Stimulated activated effector memory CD8-positive, alpha-beta T cell treated with anti-CD3 and anti-CD28 coated beads, Interleukin-12 subunit alpha, Interleukin-12 subunit beta, amount 100 ng/mL, for 72 hours (primary cell): ENCODE measurements at regions not wholly inside any gene's neighbourhood (a gene's known extent, or its start where the extent isn't known, plus 50 kb on each side); places are given as distances from the start of the nearest gene placed in this dataset.
"Not testable (repeated sequence)": the region's sequence is repeated elsewhere in the genome, so short reads cannot be mapped to it uniquely, and the experiment has no call there.

Experiments
- ATAC-seq: fragments of 150-1000 bp; cut with Tn5 transposase; 2 replicates; pipeline ENCODE4 v1.10.0; 2021
- DNase-seq, 2 donors: peaks; one replicate each; pipeline ENCODE4 v3.0.0; 2021 to 2022; ENCODE audit warnings: low spot score in 2 of 2
- H3K27ac Mint-ChIP-seq: one replicate; pipeline ENCODE4 v1.8.0; 2022; ENCODE audit warnings: mild to moderate bottlenecking, mixed read lengths
- H3K36me3 Mint-ChIP-seq: one replicate; pipeline ENCODE4 v1.8.0; 2022; ENCODE audit warnings: mild to moderate bottlenecking, mixed read lengths
- H3K4me1 Mint-ChIP-seq: one replicate; pipeline ENCODE4 v1.8.0; 2022; ENCODE audit warnings: mixed read lengths
- H3K4me3 Mint-ChIP-seq: one replicate; pipeline ENCODE4 v1.8.0; 2022; ENCODE audit warnings: mild to moderate bottlenecking, mixed read lengths
- H3K9me3 Mint-ChIP-seq: one replicate; pipeline ENCODE4 v1.8.0; 2022; ENCODE audit warnings: mixed read lengths

GRCh38 chr13:56019606-56020005 lies 1121.1 kb upstream of the PRR20A start:
- Mint-ChIP-seq H3K9me3 (peaks cover 22% of the 10 kb centered on the region), H3K36me3 (no peaks in the 10 kb centered on the region), H3K4me1 (no peaks in the 10 kb centered on the region), H3K4me3 (no peak overlapping the region), H3K27ac (no peak overlapping the region)
- no peak for ATAC-seq
- no peak for DNase-seq

- Mint-ChIP-seq H3K36me3 (no peaks in the 10 kb centered on the region), H3K4me1 (no peaks in the 10 kb centered on the region), H3K9me3 (peaks cover 22% of the 10 kb centered on the region), H3K4me3 (no peak overlapping the region), H3K27ac (no peak overlapping the region)
- DNase-seq (no peak), ATAC-seq (no peak)
Measured at GRCh38 chr13:56020425-56020824, 1120.3 kb upstream of the PRR20A start.

- no peak for ATAC-seq
- H3K4me3 Mint-ChIP-seq, result no peak overlapping the region
- no peak for DNase-seq
- no peaks in the 10 kb centered on the region for H3K36me3 Mint-ChIP-seq
- H3K27ac Mint-ChIP-seq, result no peak overlapping the region
- H3K4me1 Mint-ChIP-seq, result no peaks in the 10 kb centered on the region
- H3K9me3 Mint-ChIP-seq, result peaks cover 28% of the 10 kb centered on the region
Measured at GRCh38 chr13:56039992-56040391, 1100.7 kb upstream of the PRR20A start.

GRCh38 chr13:56066321-56066720 lies 1074.4 kb upstream of the PRR20A start:
- Mint-ChIP-seq H3K36me3 (no peaks in the 10 kb centered on the region), H3K4me3 (no peak overlapping the region), H3K27ac (no peak overlapping the region), H3K4me1 (no peaks in the 10 kb centered on the region), H3K9me3 (peaks cover 4% of the 10 kb centered on the region)
- ATAC-seq (no peak), DNase-seq (no peak)

- Mint-ChIP-seq H3K4me1 (no peaks in the 10 kb centered on the region), H3K27ac (no peak overlapping the region), H3K4me3 (no peak overlapping the region), H3K36me3 (no peaks in the 10 kb centered on the region), H3K9me3 (peaks cover 10% of the 10 kb centered on the region)
- ATAC-seq, result no peak
- no peak for DNase-seq
Measured at GRCh38 chr13:56102641-56103040, 1038.1 kb upstream of the PRR20A start.

GRCh38 chr13:56110751-56111150 lies 1030.0 kb upstream of the PRR20A start:
- Mint-ChIP-seq H3K4me3 (no peak overlapping the region), H3K4me1 (no peaks in the 10 kb centered on the region), H3K27ac (no peak overlapping the region), H3K36me3 (no peaks in the 10 kb centered on the region), H3K9me3 (peaks cover 32% of the 10 kb centered on the region)
- DNase-seq, result no peak
- no peak for ATAC-seq

- no peak for ATAC-seq
- H3K36me3 Mint-ChIP-seq, result no peaks in the 10 kb centered on the region
- H3K4me1 Mint-ChIP-seq, result no peaks in the 10 kb centered on the region
- peaks cover 14% of the 10 kb centered on the region for H3K9me3 Mint-ChIP-seq
- no peak overlapping the region for H3K4me3 Mint-ChIP-seq
- H3K27ac Mint-ChIP-seq, result no peak overlapping the region
- DNase-seq, result no peak
Measured at GRCh38 chr13:56134524-56134923, 1006.2 kb upstream of the PRR20A start.

- H3K4me1 Mint-ChIP-seq, result no peaks in the 10 kb centered on the region
- peaks cover 16% of the 10 kb centered on the region for H3K9me3 Mint-ChIP-seq
- no peak for DNase-seq
- H3K4me3 Mint-ChIP-seq, result no peak overlapping the region
- no peaks in the 10 kb centered on the region for H3K36me3 Mint-ChIP-seq
- no peak overlapping the region for H3K27ac Mint-ChIP-seq
- no peak for ATAC-seq
Measured at GRCh38 chr13:56166864-56167263, 973.9 kb upstream of the PRR20A start.

- H3K9me3 Mint-ChIP-seq, result peaks cover 11% of the 10 kb centered on the region
- no peaks in the 10 kb centered on the region for H3K36me3 Mint-ChIP-seq
- no peak overlapping the region for H3K27ac Mint-ChIP-seq
- no peak for ATAC-seq
- DNase-seq, result no peak
- no peaks in the 10 kb centered on the region for H3K4me1 Mint-ChIP-seq
- no peak overlapping the region for H3K4me3 Mint-ChIP-seq
Measured at GRCh38 chr13:56168581-56168980, 972.1 kb upstream of the PRR20A start.

GRCh38 chr13:56173346-56173745 lies 967.4 kb upstream of the PRR20A start:
- H3K36me3 Mint-ChIP-seq, result no peaks in the 10 kb centered on the region
- no peak for ATAC-seq
- no peak overlapping the region for H3K4me3 Mint-ChIP-seq
- peaks cover 12% of the 10 kb centered on the region for H3K9me3 Mint-ChIP-seq
- no peaks in the 10 kb centered on the region for H3K4me1 Mint-ChIP-seq
- H3K27ac Mint-ChIP-seq, result no peak overlapping the region
- DNase-seq, result no peak

- DNase-seq (no peak), ATAC-seq (no peak)
- Mint-ChIP-seq H3K4me3 (no peak overlapping the region), H3K9me3 (peaks cover 20% of the 10 kb centered on the region), H3K4me1 (no peaks in the 10 kb centered on the region), H3K27ac (no peak overlapping the region), H3K36me3 (no peaks in the 10 kb centered on the region)
Measured at GRCh38 chr13:56182598-56182997, 958.1 kb upstream of the PRR20A start.

GRCh38 chr13:56187331-56187730 lies 953.4 kb upstream of the PRR20A start:
- Mint-ChIP-seq H3K27ac (no peak overlapping the region), H3K4me3 (no peak overlapping the region), H3K36me3 (no peaks in the 10 kb centered on the region), H3K4me1 (no peaks in the 10 kb centered on the region), H3K9me3 (peaks cover 8% of the 10 kb centered on the region)
- DNase-seq (no peak), ATAC-seq (no peak)

GRCh38 chr13:56188582-56188981 lies 952.1 kb upstream of the PRR20A start:
- not testable (repeated sequence) for H3K4me1 Mint-ChIP-seq, DNase-seq, ATAC-seq, H3K4me3 Mint-ChIP-seq, H3K27ac Mint-ChIP-seq, H3K9me3 Mint-ChIP-seq, H3K36me3 Mint-ChIP-seq

GRCh38 chr13:56189439-56189838 lies 951.3 kb upstream of the PRR20A start:
- no peaks in the 10 kb centered on the region for H3K4me1 Mint-ChIP-seq
- no peak for DNase-seq
- H3K9me3 Mint-ChIP-seq, result no peaks in the 10 kb centered on the region
- no peak overlapping the region for H3K27ac Mint-ChIP-seq
- H3K36me3 Mint-ChIP-seq, result no peaks in the 10 kb centered on the region
- ATAC-seq, result no peak
- H3K4me3 Mint-ChIP-seq, result no peak overlapping the region

GRCh38 chr13:56189978-56190377 lies 950.7 kb upstream of the PRR20A start:
- no peak overlapping the region for H3K27ac Mint-ChIP-seq
- no peak overlapping the region for H3K4me3 Mint-ChIP-seq
- no peak for DNase-seq
- H3K36me3 Mint-ChIP-seq, result no peaks in the 10 kb centered on the region
- no peaks in the 10 kb centered on the region for H3K9me3 Mint-ChIP-seq
- H3K4me1 Mint-ChIP-seq, result no peaks in the 10 kb centered on the region
- no peak for ATAC-seq

GRCh38 chr13:56198350-56198749 lies 942.4 kb upstream of the PRR20A start:
- no peak overlapping the region for H3K27ac Mint-ChIP-seq

GRCh38 chr13:56201834-56202233 lies 938.9 kb upstream of the PRR20A start:
- Mint-ChIP-seq H3K36me3 (no peaks in the 10 kb centered on the region), H3K9me3 (peaks cover 11% of the 10 kb centered on the region), H3K4me3 (no peak overlapping the region)

More at GRCh38 chr13:56198350-56198749, 942.4 kb upstream of the PRR20A start:
- no peaks in the 10 kb centered on the region for H3K4me1 Mint-ChIP-seq
- H3K4me3 Mint-ChIP-seq, result no peak overlapping the region
- ATAC-seq (no peak), DNase-seq (no peak)
- no peaks in the 10 kb centered on the region for H3K36me3 Mint-ChIP-seq
- H3K9me3 Mint-ChIP-seq, result peaks cover 12% of the 10 kb centered on the region

More at GRCh38 chr13:56201834-56202233, 938.9 kb upstream of the PRR20A start:
- Mint-ChIP-seq H3K4me1 (no peaks in the 10 kb centered on the region), H3K27ac (no peak overlapping the region)
- ATAC-seq, result no peak
- no peak for DNase-seq
